Suprapubic skin (tissue), 4 donors: ENCODE measurements at regions not wholly inside any gene's neighbourhood (a gene's known extent, or its start where the extent isn't known, plus 50 kb on each side); places are given as distances from the start of the nearest gene placed in this dataset.

Experiments
- DNase-seq, 2 donors: peaks; one replicate each; pipeline ENCODE4 v3.0.0-alpha.2; 2019; ENCODE audit warnings: low spot score in 2 of 2
- H3K27ac ChIP-seq: fragments of 200-600 bp; sonication (generic); one replicate; pipeline ENCODE4 v1.5.1; 2019
- H3K27me3 ChIP-seq: fragments of 200-600 bp; sonication (generic); one replicate; pipeline ENCODE4 v1.5.1; 2019
- H3K36me3 ChIP-seq: fragments of 200-600 bp; sonication (generic); one replicate; pipeline ENCODE4 v1.5.1; 2019
- H3K4me1 ChIP-seq: fragments of 200-600 bp; sonication (generic); one replicate; pipeline ENCODE4 v1.5.1; 2019
- H3K4me3 ChIP-seq: fragments of 200-600 bp; sonication (generic); one replicate; pipeline ENCODE4 v1.5.1; 2019; ENCODE audit warnings: mild to moderate bottlenecking
- H3K9me3 ChIP-seq: fragments of 200-600 bp; sonication (generic); one replicate; pipeline ENCODE4 v1.5.1; 2019
- CTCF ChIP-seq, 2 donors: fragments of 200-600 bp in 1 of 2; fragments of 450-650 bp in 1 of 2; sonication (generic) in 1 of 2; IDR thresholded peaks; one replicate each; pipeline ENCODE4 v1.5.1; 2016 to 2019; ENCODE audit warnings: antibody characterized with exemption in 2 of 2, mild to moderate bottlenecking in 1 of 2, moderate library complexity in 1 of 2
- EP300 ChIP-seq: sonication (generic); formaldehyde crosslinking; IDR thresholded peaks from one replicate; pipeline ENCODE4 v1.6.1; 2017; ENCODE audit warnings: antibody characterized with exemption
- POLR2A ChIP-seq, 2 donors: fragments of 450-650 bp; IDR thresholded peaks; one replicate each; pipeline ENCODE4 v1.6.1; 2017; ENCODE audit warnings: antibody characterized with exemption in 2 of 2, mild to moderate bottlenecking in 2 of 2, moderate library complexity in 2 of 2
- POLR2AphosphoS5 ChIP-seq, 3 donors: sonication (generic); formaldehyde crosslinking; IDR thresholded peaks; one replicate each; pipeline ENCODE4 v1.6.1; 2017; ENCODE audit warnings: antibody characterized with exemption in 3 of 3
- WGBS: methylation state at CpG from one replicate; pipeline ENCODE4 v1.1.5; 2018; 5-methylcytosine and 5-hydroxymethylcytosine counted together

- no peak for TF ChIP-seq POLR2A (IDR thresholded peaks at IDR 0.05)
- no peak for TF ChIP-seq CTCF (IDR thresholded peaks at IDR 0.05)
- no peak for TF ChIP-seq POLR2AphosphoS5 (IDR thresholded peaks at IDR 0.05)
- no peak for TF ChIP-seq EP300
- WGBS, result 38% methylated on average over 2 of the region's 2 CpGs
- H3K36me3 ChIP-seq, result no peaks in the 10 kb centered on the region
Observed at GRCh38 chr4:18568600-18568999, 547.0 kb upstream of the LCORL start.

GRCh38 chr4:18566970-18567799 is 545.6 kb upstream of the LCORL start:
- Histone ChIP-seq H3K4me1 (no peaks in the 10 kb centered on the region), H3K4me3 (no peak overlapping the region), H3K36me3 (no peaks in the 10 kb centered on the region), H3K27me3 (no peaks in the 10 kb centered on the region), H3K27ac (no peak overlapping the region), H3K9me3 (no peaks in the 10 kb centered on the region)
- no peak for DNase-seq
- no peak for TF ChIP-seq CTCF (IDR thresholded peaks at IDR 0.05)
- TF ChIP-seq POLR2AphosphoS5 (IDR thresholded peaks at IDR 0.05), result no peak
- no peak for TF ChIP-seq EP300
- TF ChIP-seq POLR2A (IDR thresholded peaks at IDR 0.05), result no peak
- WGBS, result 86% methylated on average over 9 of the region's 9 CpGs

More at GRCh38 chr4:18568600-18568999, 547.0 kb upstream of the LCORL start:
- H3K27ac ChIP-seq, result no peak overlapping the region
- H3K4me1 ChIP-seq, result no peaks in the 10 kb centered on the region
- no peak overlapping the region for H3K4me3 ChIP-seq
- H3K9me3 ChIP-seq, result no peaks in the 10 kb centered on the region
- H3K27me3 ChIP-seq, result no peaks in the 10 kb centered on the region
- no peak for DNase-seq

GRCh38 chr4:18559492-18559891 is 537.9 kb upstream of the LCORL start:
- TF ChIP-seq CTCF (IDR thresholded peaks at IDR 0.05) (no peak), POLR2A (IDR thresholded peaks at IDR 0.05) (no peak), EP300 (no peak), POLR2AphosphoS5 (IDR thresholded peaks at IDR 0.05) (no peak)
- no peaks in the 10 kb centered on the region for H3K27me3 ChIP-seq
- H3K4me3 ChIP-seq, result no peak overlapping the region
- WGBS, result 97% methylated on average over 3 of the region's 3 CpGs
- no peaks in the 10 kb centered on the region for H3K36me3 ChIP-seq
- H3K4me1 ChIP-seq, result no peaks in the 10 kb centered on the region
- no peak for DNase-seq
- no peaks in the 10 kb centered on the region for H3K9me3 ChIP-seq
- H3K27ac ChIP-seq, result no peak overlapping the region

- whole genome bisulfite sequencing, result 87% methylated on average over 1 of the region's 1 CpG
- no peak for TF ChIP-seq EP300
- no peak for TF ChIP-seq POLR2AphosphoS5 (IDR thresholded peaks at IDR 0.05)
- no peak for TF ChIP-seq CTCF (IDR thresholded peaks at IDR 0.05)
- no peak for TF ChIP-seq POLR2A (IDR thresholded peaks at IDR 0.05)
- no peaks in the 10 kb centered on the region for H3K9me3 ChIP-seq
- H3K27ac ChIP-seq, result no peak overlapping the region
- no peak for DNase-seq
- no peak overlapping the region for H3K4me3 ChIP-seq
- H3K4me1 ChIP-seq, result no peaks in the 10 kb centered on the region
- H3K27me3 ChIP-seq, result no peaks in the 10 kb centered on the region
- no peaks in the 10 kb centered on the region for H3K36me3 ChIP-seq
Observed at GRCh38 chr4:18556402-18556801, 534.8 kb upstream of the LCORL start.

GRCh38 chr4:18540349-18540748 is 518.8 kb upstream of the LCORL start:
- TF ChIP-seq EP300, result no peak
- no peak for TF ChIP-seq CTCF (IDR thresholded peaks at IDR 0.05)
- TF ChIP-seq POLR2AphosphoS5 (IDR thresholded peaks at IDR 0.05), result no peak
- TF ChIP-seq POLR2A (IDR thresholded peaks at IDR 0.05), result no peak

More at GRCh38 chr4:18540349-18540748, 518.8 kb upstream of the LCORL start:
- DNase-seq, result no peak
- Histone ChIP-seq H3K9me3 (no peaks in the 10 kb centered on the region), H3K27me3 (no peaks in the 10 kb centered on the region), H3K36me3 (no peaks in the 10 kb centered on the region), H3K4me3 (no peak overlapping the region), H3K27ac (no peak overlapping the region), H3K4me1 (no peaks in the 10 kb centered on the region)
- 72% methylated on average over 6 of the region's 6 CpGs for WGBS
